HS-27A (cell line): ENCODE measurements at regions not wholly inside any gene's neighbourhood (a gene's known extent, or its start where the extent isn't known, plus 50 kb on each side); places are given as distances from the start of the nearest gene placed in this dataset.

Experiments
- DNase-seq: peaks from one replicate; pipeline ENCODE4 v3.0.0-alpha.2; 2012; ENCODE audit warnings: low read depth, missing footprints

DNA sequence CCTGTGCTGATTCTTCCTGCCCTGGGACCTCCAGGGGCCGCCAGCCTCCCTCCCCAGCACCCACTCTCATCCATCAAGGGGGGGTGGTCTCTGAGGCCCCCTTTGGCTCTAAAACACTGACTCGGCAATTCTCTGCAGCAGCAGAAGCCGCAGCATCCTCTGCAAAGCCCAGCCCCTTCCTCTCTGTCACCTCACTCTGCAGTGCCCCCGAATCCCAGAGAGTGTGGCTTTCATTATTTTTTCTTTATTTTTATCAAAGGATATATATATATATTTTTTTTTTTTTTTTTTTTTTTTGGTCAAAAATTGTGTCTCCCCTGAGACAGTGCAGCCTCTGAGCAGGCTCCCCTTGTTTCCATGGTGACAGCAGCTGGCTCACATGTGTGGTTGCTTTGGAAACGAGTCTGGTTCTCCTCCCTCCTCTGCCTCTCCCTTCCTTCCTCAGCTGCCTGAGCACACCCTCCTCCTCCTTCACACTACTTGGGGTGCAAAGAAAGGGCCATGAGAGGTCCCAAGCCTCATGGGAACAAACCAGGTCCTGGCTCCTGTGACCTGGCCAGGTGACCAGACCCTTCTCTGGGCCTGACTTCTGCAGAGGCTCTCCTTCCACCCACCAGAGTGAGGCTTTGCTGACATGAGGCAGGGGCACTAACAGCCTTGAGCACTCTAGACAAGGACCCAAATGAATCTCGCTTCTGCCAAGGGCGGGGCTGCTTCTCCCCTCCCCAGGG, 100.5 kb downstream of the LRRC74A start:
- no peak for DNase-seq

DNA sequence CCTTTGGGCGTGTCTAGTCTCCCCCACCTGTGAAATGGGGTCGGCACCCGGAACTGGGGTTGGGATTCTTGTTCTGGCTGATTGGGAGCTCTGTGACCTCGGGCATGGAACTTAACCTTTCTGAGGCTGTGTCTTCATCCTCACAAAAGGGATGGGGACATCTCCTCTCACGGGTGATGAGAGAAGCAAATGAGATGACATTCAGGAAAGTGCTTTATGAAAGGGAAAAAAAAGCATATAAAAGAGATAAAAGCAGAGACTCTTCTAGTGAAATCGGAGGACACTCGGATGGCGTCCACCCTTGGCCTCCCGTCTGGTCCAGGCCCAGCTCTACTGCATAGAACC, 98.9 kb downstream of the LRRC74A start:
- DNase-seq: no peak

DNA sequence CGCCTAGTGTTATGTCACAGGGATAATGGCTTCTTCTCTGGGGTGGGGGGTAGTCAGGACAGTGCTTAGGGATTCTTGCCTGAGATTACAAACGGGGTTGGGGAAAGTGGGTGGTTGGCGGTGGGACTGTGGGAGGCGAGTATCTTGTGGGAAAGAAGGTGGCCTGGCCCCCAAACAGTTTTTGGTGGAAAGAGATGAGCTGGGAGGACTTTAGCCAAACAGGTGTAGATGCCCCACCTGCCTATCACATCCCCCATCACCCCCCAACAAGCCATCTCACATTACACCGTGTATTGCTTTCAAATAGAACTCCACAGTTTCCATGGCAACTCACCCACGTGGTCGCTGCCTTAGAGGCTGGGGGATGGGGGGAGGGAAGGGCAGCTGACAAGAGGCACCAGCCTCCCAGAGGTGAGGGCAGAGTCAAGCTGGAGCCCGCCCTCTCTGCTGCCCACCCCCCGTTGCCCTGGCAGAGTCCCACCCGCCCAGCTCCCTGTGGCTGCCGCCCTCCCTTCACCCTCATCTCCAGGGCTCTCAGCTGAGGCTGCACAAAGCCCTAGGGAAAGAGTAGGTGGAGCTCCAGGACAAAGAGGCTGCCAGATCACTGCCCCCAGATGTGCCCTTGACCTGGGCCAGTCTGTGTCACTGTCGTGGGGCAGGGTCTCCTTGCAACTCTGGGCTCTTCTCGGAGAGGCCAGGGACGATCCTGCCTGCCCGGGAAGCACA, 98.3 kb downstream of the LRRC74A start:
- DNase-seq: no peak

DNA sequence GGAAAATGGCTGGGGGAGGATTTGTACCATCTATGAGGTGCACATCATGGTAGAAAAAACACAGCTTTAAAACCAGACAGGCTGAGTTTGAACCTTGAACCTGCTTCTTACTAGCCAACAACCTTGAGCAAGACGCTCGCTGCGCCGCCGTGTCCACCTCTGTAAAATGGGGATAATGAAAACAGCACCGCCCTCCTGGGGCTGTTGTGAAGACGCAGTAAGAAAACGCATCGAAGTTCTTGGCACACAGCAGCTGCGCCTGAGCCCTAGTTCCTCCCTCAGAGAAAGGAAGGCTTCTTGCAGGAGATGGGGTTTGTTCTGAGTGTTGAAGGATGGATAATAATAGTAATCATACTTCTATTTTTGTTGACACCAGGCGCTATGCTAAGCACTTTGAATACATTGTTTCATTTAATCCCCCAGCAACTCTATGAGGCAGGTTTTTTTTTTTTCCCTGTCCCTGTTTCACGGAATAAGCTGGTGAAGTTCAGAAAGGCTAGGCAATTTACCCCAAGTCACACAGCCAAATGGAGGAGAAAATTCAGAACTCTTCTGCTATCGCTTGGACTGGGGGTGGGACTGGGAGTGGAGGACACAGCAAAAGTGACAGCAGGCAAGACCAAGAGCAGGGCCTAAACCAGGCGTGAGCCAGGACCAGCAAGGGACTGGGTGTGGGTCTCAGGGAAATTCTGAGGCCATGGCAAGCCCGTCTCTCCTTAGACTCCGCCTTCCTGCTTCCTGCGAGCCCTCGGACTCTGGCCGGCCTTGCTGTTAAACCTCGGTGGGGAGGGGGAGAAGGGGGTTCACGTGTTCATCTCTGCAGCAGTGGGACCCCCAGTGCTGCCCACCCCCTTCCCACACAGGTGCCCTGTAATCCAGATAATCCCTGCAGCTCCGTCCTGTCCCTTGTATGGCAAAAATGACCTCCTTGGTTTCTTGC, 97.5 kb downstream of the LRRC74A start:
- no peak for DNase-seq

DNA sequence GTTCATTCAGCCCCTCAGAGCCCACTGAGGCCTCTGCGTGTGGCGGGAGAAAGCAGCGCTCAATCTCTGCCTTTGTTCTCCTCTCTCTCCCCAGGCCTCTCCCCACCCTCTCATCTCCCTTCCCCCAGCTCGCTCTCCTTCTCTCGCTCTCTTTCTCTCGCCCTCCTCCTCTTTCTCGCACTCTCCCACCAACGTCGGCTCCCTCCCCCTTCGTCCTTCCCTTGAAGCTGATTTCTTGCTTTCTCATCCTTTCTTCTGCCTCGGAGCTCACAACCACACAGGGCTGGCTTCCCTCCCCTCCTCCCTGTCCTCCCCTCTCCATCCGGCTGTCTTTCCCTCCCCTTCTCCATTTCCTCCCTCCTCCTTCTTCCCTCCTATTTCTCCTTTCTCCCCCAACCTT, 96.4 kb downstream of the LRRC74A start:
- DNase-seq: no peak

DNA sequence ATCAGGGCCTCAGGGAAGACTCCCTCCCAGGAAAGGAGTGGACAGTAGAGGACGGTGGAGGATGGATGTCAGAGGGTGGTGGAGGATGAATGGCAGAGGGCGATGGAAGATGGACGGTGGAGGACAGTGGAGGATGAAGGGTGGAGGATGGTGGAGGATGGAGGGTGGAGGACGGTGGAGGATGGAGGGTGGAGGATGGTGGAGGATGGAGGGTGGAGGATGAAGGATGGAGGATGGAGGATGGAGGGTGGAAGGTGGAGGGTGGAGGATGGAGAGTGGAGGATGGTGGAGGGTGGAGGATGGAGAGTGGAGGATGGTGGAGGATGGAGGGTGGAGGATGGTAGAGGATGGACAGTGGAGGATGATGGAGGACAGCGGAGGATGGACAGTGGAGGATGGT, 95.9 kb downstream of the LRRC74A start:
- no peak for DNase-seq

DNA sequence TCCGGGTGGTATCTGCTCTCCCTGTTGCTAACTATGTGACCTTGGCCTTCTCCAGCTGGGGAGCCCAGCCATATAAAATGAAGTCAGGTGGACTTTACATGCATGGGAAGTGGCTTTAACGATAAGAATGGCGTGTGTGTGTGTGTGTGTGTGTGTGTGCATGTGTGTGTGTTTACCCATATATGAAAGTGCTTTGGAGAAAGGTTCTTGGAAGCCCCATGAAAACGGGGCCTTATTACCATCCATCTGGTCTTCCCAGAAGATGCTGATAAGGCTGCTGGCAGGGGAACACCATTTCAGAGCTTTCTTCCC, 94.8 kb downstream of the LRRC74A start:
- no peak for DNase-seq

DNA sequence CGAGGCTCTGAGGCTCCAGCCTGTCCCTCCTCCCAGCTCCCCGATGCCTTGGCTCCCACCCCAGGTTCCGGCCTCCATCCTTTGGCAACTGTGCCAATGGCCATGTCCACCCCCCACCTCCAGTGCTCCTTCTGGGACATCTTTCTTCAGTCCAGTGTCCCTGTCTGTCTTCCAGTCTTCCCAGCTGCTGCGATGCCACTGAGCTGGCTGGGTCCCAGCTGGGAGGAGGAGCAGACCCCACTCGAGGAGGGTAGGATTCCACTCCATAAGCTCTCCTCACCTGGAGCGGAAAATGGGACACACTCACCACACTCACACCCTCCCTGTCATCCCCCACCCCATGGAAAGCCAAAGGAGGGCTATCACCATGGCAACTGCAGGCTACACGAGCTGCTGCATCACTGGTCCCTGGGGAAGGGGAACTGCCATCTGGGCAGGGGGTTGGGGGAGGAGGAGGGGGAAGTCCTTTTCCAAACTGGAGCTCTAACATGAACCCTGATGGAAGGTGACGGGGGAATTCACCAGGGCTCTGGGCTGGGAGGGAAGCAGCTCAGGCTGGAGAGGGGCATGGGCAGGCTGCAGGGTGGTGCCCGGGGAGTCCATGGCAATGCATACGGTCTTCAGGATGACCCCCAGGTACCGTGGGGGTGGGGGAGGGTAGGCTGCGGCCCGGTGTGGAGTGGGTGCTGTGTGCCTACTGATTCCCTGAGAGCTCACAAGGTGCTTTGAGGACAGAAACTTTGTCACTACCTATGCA, 94.3 kb downstream of the LRRC74A start:
- DNase-seq: no peak

DNA sequence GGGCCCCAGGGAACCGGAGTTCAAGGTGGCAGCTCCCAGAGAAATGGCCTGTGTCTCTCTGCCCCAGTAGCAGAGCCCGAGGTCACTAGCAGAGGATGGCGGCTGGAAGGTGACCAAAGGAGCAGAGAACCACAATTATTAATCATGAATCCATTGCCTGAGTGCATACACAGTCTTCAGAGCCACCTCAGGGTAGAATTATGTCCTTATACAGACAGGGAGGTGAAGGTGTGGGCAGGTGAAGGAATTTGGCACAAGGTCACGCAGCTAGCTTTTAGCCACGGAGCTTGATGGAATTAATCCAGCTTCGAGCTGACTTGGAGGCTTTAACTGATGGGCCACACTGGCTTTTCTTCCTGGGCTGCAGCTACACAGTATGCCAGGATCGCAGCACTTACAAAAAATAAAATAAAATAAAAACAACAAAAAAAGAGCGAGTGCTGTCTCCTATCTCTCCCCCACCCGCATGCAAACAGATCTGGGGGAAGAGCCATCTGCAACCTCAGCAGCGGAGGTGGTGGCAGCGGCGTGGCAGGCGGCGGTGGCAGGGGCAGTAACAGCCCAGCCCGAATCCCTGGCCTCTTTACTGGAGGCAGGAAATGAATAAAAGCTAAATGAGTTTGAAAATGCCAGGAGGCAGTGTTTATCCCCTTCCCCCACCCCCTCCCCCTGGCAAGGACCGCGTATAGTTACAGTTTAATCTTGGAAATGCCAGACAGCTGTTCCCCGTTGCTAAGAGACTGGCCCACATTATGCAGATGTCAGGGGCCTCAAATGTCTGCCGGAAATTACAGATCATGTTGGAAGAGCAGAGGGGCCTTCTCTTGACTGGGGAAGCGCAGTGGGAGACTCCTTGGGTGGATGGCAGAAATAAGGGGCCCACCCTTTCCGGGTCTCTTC, 93.5 kb downstream of the LRRC74A start:
- DNase-seq: no peak
